Nephron progenitor cell (in vitro differentiated cells): ENCODE measurements at regions not wholly inside any gene's neighbourhood (a gene's known extent, or its start where the extent isn't known, plus 50 kb on each side); places are given as distances from the start of the nearest gene placed in this dataset.

Experiments used
- DNase-seq: peaks from one replicate; pipeline ENCODE4 v3.0.0; 2021
- H3K27ac Mint-ChIP-seq: 2 replicates; pipeline ENCODE4 v1.8.0; 2021; ENCODE audit warnings: mild to moderate bottlenecking, moderate library complexity, mixed read lengths
- H3K27me3 Mint-ChIP-seq: 2 replicates; pipeline ENCODE4 v1.8.0; 2021; ENCODE audit warnings: mild to moderate bottlenecking, low read depth, mixed read lengths; ENCODE audit not compliant: poor library complexity
- H3K36me3 Mint-ChIP-seq: 2 replicates; pipeline ENCODE4 v1.8.0; 2021; ENCODE audit warnings: low read depth, mixed read lengths
- H3K4me1 Mint-ChIP-seq: 2 replicates; pipeline ENCODE4 v1.8.0; 2021; ENCODE audit warnings: mixed read lengths
- H3K4me3 Mint-ChIP-seq: 2 replicates; pipeline ENCODE4 v1.8.0; 2021; ENCODE audit warnings: mild to moderate bottlenecking, moderate library complexity, mixed read lengths
- H3K9me3 Mint-ChIP-seq: 2 replicates; pipeline ENCODE4 v1.8.0; 2021; ENCODE audit warnings: mild to moderate bottlenecking, moderate library complexity, mixed read lengths
- TF ChIP-seq, protein P1 (sequence below): fragments of 200-600 bp; sonication (generic); IDR thresholded peaks from 2 replicates; pipeline ENCODE4 v1.5.0; 2021; ENCODE audit warnings: antibody characterized with exemption

- no peak overlapping the region for H3K27ac Mint-ChIP-seq
- no peaks in the 10 kb centered on the region for H3K36me3 Mint-ChIP-seq
- no peaks in the 10 kb centered on the region for H3K9me3 Mint-ChIP-seq
- DNase-seq: no peak
- TF ChIP-seq, protein P1, sequence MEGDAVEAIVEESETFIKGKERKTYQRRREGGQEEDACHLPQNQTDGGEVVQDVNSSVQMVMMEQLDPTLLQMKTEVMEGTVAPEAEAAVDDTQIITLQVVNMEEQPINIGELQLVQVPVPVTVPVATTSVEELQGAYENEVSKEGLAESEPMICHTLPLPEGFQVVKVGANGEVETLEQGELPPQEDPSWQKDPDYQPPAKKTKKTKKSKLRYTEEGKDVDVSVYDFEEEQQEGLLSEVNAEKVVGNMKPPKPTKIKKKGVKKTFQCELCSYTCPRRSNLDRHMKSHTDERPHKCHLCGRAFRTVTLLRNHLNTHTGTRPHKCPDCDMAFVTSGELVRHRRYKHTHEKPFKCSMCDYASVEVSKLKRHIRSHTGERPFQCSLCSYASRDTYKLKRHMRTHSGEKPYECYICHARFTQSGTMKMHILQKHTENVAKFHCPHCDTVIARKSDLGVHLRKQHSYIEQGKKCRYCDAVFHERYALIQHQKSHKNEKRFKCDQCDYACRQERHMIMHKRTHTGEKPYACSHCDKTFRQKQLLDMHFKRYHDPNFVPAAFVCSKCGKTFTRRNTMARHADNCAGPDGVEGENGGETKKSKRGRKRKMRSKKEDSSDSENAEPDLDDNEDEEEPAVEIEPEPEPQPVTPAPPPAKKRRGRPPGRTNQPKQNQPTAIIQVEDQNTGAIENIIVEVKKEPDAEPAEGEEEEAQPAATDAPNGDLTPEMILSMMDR: no peak
- peaks cover 3% of the 10 kb centered on the region for H3K27me3 Mint-ChIP-seq
- H3K4me3 Mint-ChIP-seq: no peak overlapping the region
- peaks cover 14% of the 10 kb centered on the region for H3K4me1 Mint-ChIP-seq
These were observed 519.9 kb downstream of the MAFB start for GRCh38 chr20:40168981-40169620.

- no peaks in the 10 kb centered on the region for H3K36me3 Mint-ChIP-seq
- no peaks in the 10 kb centered on the region for H3K27me3 Mint-ChIP-seq
- no peak overlapping the region for H3K27ac Mint-ChIP-seq
- TF ChIP-seq, protein P1: no peak
- no peaks in the 10 kb centered on the region for H3K9me3 Mint-ChIP-seq
- H3K4me1 Mint-ChIP-seq: peaks cover 9% of the 10 kb centered on the region
- H3K4me3 Mint-ChIP-seq: no peak overlapping the region
- DNase-seq: no peak
These were observed 527.6 kb downstream of the MAFB start for GRCh38 chr20:40161391-40161790.

- Mint-ChIP-seq H3K4me3 (no peak overlapping the region), H3K27ac (no peak overlapping the region), H3K9me3 (no peaks in the 10 kb centered on the region), H3K27me3 (no peaks in the 10 kb centered on the region), H3K4me1 (peaks cover 4% of the 10 kb centered on the region), H3K36me3 (no peaks in the 10 kb centered on the region)
- TF ChIP-seq, protein P1: peak; percentile 63
- peak; percentile 20 for DNase-seq
These were observed 528.9 kb downstream of the MAFB start for GRCh38 chr20:40160097-40160550.

DNA sequence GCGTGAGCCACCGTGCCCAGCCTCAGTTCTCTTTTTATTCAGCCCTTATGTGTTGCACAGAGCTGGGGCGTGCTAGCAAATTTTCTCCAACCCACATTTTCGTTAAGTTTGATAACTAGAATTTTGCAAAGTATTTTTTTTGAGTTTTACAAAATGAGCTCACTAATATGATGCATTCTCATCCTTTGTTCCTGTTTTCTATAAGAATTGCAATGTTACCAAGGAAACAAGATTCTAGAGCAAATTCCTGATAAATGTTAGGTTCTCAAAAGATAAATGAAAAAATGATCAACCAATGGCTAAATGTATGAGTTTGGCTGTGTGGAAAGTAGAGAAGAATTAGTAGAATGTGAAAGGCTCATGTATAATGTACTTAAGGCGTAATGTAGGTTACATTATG, 529.8 kb downstream of the MAFB start:
- no peaks in the 10 kb centered on the region for H3K27me3 Mint-ChIP-seq
- no peaks in the 10 kb centered on the region for H3K4me1 Mint-ChIP-seq
- no peaks in the 10 kb centered on the region for H3K36me3 Mint-ChIP-seq
- no peaks in the 10 kb centered on the region for H3K9me3 Mint-ChIP-seq
- TF ChIP-seq, protein P1: no peak
- no peak for DNase-seq
- no peak overlapping the region for H3K4me3 Mint-ChIP-seq
- H3K27ac Mint-ChIP-seq: no peak overlapping the region

DNA sequence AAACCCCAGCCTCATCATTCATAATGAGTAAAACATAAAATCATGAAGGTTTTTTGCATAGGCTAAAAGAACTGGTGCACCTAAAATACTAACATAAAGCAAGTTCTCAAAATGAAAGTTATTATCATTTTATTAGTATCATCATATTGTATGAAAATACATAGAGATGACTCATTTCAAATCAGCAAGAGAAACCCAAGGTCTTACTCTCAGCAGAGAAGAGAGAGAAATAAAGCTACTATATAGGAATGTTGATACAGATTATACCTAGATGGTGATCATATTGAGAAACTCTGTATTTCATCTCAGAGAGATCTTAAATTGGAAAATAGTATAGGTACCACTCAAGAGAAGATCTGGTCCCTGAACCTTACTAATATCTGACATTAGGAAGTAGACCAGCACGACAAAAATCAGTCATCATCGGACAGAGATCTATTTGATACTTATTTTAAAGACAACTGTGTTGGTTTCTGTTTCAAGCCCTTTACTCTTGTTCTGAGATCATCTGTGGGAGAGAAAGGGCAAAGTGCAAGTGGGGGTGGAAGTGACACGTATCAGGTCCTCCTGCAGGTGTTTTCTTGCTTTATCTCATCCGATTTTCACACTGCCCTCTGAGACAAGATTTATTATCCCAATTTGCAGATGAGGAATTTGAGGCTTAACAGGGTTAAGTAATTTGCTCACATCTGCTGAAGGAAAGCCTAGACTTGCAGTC, 532.3 kb downstream of the MAFB start:
- DNase-seq: peak; percentile 9
- no peak overlapping the region for H3K4me3 Mint-ChIP-seq
- H3K27ac Mint-ChIP-seq: no peak overlapping the region
- H3K36me3 Mint-ChIP-seq: no peaks in the 10 kb centered on the region
- no peaks in the 10 kb centered on the region for H3K9me3 Mint-ChIP-seq
- no peaks in the 10 kb centered on the region for H3K4me1 Mint-ChIP-seq
- H3K27me3 Mint-ChIP-seq: no peaks in the 10 kb centered on the region
- TF ChIP-seq, protein P1: no peak
